ENCODE measurements at regions not wholly inside any gene's neighbourhood (a gene's known extent, or its start where the extent isn't known, plus 50 kb on each side); places are given as distances from the start of the nearest gene placed in this dataset.

GRCh38 chr22:48376428-48376827 lies 1451.2 kb downstream of the BRD1 start:
- DNase-seq: no peak

- DNase-seq: no peak
Observed at GRCh38 chr22:48373626-48374173, 1454.0 kb downstream of the BRD1 start.

DNA sequence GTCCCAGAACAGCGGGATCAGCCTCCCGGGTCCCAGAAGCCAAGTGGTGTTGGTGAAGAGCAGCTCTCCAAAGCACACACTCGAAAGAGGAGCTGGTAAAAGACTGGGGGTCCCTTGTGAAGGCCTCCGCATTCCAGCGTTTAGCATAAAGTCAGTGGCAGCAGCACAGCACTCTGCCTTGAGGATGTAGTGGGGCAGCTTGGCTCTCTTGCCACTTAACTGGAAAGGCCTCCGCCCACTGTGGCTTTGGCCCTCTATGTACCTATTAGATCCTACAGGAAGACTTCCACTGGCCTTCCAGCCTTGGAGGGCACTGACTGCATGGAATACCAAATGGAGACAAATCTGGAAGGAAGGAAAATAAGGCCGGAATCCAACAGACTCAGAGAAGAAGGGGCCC lies 1455.3 kb downstream of the BRD1 start:
- DNase-seq: no peak

- DNase-seq: no peak
Observed at GRCh38 chr22:48371391-48371790, 1456.3 kb downstream of the BRD1 start.

DNA sequence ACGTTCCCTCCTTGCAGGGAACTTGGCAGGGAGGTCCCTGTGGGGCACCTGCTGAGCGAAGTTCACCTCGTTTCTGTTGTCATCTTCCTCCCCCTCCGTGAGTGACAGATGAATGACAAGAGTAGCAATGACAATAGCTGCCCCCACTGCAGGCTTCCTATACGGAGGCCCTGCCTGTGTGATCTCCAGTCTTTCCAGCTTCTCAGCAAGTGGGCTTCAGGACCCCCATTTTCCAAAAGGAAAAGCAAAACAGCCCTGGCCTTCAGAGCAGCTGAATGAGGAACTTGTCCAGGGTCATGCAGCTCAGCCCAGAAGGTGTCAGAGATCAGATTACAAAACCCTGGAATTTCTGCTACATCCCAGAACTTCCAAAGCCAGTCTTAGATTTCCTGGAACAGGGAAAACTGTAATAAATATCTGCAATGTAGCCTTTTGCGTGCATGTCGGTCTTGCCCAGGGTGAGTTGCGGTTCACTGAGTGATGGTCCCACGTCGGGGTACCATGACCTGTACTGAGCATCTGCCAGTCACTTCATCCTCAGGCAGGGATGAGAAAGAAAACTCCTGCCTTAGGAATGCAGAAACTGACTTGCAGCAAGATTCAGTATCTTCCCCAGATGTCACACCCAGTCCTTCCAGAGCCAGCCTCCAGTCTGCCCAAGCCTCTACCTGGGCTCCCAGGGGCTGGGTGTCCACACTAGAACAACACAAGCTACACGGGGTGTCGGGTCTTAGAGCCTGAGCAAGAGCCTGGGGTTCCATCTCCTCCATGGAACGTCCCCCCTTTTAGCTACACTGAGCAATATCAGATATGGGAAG lies 1457.0 kb downstream of the BRD1 start:
- no peak for DNase-seq

DNA sequence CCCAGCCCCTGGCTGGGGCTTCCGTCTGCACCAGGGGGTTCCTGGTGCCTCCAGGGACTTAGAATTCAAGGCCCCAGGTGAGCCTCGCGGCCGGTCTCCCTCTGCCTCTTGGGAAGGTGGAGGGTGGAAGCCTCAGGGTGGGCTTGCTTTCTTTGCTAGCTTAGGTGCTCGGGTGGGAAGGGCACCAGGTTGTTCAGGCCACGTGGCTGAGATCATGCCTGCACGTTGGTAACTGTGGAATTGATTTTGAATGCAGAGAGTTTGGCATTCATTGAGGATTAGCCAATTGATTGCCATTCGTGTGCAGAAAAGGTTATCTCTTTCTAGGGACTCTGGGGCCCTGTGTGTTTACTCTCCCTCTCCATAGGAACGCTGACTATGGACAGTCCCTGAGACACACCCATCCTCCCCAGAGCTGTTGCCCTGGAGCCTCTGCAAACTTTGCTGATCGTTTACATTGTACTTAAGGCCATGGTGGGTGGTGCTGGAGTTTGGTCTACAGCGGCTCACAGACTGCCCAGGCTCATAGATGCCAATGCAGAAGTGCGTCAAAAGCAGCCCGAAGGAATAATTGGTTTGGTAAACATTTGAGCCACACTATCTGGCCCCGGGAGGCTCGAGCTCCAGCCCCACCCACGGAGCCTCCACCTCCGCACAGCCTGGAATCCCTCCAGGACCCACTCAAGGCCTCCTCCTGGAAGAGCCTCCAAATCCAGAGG lies 1457.7 kb downstream of the BRD1 start:
- DNase-seq: no peak

- DNase-seq: no peak
Observed at GRCh38 chr22:48368975-48369525, 1458.6 kb downstream of the BRD1 start.

GRCh38 chr22:48367731-48368130 lies 1459.9 kb downstream of the BRD1 start:
- DNase-seq: no peak

GRCh38 chr22:48366591-48366990 lies 1461.1 kb downstream of the BRD1 start:
- DNase-seq: no peak

GRCh38 chr22:48366056-48366455 lies 1461.6 kb downstream of the BRD1 start:
- DNase-seq: no peak

DNA sequence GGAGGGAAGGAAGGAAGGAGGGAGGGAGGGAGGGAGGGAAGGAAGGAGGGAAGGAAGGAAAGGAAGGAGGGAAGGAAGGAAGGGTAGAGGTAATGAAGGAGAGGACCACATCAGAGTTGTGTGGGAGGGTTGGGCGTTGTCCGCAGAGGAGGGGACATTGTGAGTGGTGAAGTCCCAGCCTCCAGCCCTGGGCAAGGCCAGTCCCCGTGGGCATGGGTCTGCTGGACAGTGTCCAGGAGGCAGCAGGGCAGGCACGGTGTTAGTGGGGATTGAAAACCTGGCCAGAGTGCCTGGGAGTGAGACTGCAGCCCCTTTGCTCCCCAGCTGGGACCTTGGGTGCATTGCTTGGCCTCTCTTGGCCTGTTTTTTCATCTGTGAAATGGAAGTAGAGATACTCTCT lies 1462.3 kb downstream of the BRD1 start:
- DNase-seq: no peak

- no peak for DNase-seq
Observed at GRCh38 chr22:48362721-48363404, 1464.8 kb downstream of the BRD1 start.

DNA sequence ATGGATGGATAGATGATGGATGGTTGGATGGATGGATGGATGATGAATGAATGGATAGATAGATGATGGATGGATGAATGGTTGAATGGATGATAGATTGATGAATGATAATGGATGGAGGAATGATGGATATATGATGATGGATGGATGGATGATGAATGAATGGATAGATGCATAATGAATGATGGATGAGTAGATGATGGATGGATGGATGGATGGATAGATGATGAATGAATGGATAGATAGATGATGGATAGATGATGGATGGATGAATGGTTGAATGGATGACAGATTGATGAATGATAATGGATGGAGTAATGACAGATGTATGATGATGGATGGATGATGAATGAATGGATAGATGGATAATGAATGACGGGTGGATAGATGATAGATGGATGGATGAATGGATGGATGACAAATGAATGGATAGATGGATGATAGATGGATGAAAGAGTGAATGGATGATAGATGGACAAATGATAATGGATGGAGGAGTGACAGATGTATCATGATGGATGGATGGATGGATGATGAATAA lies 1466.5 kb downstream of the BRD1 start:
- DNase-seq: no peak

DNA sequence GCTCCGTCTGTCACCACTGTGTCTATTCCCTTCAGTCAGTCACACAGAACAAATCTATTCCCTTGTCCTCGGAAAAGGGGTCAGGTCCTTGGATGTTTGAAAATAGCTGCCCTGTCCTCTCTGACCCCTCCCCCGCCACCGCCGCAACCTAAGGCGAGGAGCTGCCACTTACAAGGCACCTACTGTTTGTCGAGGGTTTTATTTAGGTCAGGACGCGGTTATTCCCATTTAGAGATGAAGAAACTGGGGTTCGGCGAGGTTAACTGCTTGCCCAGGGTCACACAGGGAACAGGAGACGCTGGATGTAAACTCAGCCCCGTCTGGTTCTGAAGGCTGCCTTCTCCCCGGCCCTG lies 1468.1 kb downstream of the BRD1 start:
- no peak for DNase-seq

- DNase-seq: no peak
Observed at GRCh38 chr22:48358886-48359612, 1468.6 kb downstream of the BRD1 start.

GRCh38 chr22:48357961-48358360 lies 1469.7 kb downstream of the BRD1 start:
- DNase-seq: no peak

GRCh38 chr22:48357196-48357595 lies 1470.5 kb downstream of the BRD1 start:
- DNase-seq: no peak

- DNase-seq: no peak
Observed at GRCh38 chr22:48356731-48357130, 1470.9 kb downstream of the BRD1 start.

- DNase-seq: no peak
Observed at GRCh38 chr22:48354096-48354495, 1473.6 kb downstream of the BRD1 start.

DNA sequence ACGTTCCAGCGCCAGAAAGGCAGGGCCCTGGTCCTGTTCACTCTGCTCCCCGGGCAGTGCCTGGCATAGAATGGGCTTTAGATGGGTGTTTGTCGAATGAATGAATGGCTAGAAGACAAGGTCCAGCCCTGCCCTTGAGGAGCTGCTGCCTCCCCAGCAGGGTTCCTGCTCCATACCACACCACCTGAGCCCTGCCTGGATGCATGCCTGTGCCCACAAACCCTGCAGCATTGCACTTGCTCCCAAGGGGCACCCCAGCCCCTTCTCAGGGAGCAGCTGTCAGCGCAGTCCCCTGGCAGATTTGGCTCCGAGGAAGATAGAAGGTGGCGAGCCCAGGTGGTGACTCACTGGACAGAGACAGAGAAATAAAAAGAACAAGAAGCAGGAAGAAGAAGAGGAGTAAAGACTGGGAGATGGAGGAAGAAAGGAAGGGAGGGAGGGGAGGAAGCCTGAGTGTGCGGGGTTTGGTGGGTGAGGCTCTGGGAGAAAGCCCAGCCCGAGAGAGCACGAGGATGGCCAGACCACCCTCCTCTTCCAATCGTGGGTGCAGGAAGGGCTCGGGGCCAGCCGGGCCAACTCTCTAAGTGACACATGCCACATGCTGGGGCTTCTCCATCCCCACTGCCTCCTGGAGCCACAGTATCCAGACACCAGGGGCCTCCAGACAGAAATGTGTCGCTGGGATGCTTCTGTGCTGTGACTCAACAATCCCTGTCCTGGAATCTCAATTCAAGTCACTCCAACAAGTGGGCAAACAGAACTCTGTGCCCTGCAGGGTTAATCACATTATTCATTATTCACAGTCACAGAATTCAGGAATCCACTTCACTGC lies 1474.3 kb downstream of the BRD1 start:
- DNase-seq: no peak
